ENCODE measurements at regions not wholly inside any gene's neighbourhood (a gene's known extent, or its start where the extent isn't known, plus 50 kb on each side); places are given as distances from the start of the nearest gene placed in this dataset.

GRCh38 chr3:135440233-135440632 is 525.3 kb upstream of the PPP2R3A start:
- no peaks in the 10 kb centered on the region for H3K9me1 ChIP-seq (ENCODE audit: insufficient read depth, low read length)
- no peak overlapping the region for H4K8ac ChIP-seq (ENCODE audit: low read depth in 2 of 2, low read length in 2 of 2)
- no peaks in the 10 kb centered on the region for H3K36me3 ChIP-seq (ENCODE audit: control insufficient read depth, insufficient read depth, low read length)
- H3K79me1 ChIP-seq (ENCODE audit: low read depth in 1 of 2, low read length in 2 of 2) = no peaks in the 10 kb centered on the region
- intact Hi-C loops (cut with micrococcal nuclease) (no loop called here), dilution Hi-C loops (cut with HindIII; ENCODE audit: low sequenced_read_pairs, unreplicated experiment) (no loop called here), in situ Hi-C loops (cut with MboI; ENCODE audit: low sequenced_read_pairs) (no loop called here)
- no TSS peak for BruUV-seq (replicated peaks)
- no peak overlapping the region for H2BK120ac ChIP-seq (ENCODE audit: low read depth, low read length)
- no peak overlapping the region for H3K18ac ChIP-seq (ENCODE audit: low read depth, low read length)
- no peak overlapping the region for H3K4me2 ChIP-seq (ENCODE audit: low read depth, low read length)
- no peak overlapping the region for H2AFZ ChIP-seq (replicated peaks; ENCODE audit: low read length, poor library complexity)
- POLR2A ChIA-PET (ENCODE audit: unreplicated experiment) = no interaction called here
- H3K14ac ChIP-seq (replicated peaks; ENCODE audit: low read depth, low read length) = no peak overlapping the region
- H2BK20ac ChIP-seq (ENCODE audit: low read depth, low read length) = no peak overlapping the region
- no peak overlapping the region for H3K23ac ChIP-seq (ENCODE audit: low read depth, low read length)
- H3K4me1 ChIP-seq (ENCODE audit: control insufficient read depth, insufficient read depth, low read length) = no peaks in the 10 kb centered on the region
- no peaks in the 10 kb centered on the region for H3K27me3 ChIP-seq (ENCODE audit: control insufficient read depth, insufficient read depth, low read length)
- H3K4ac ChIP-seq (ENCODE audit: low read depth, low read length) = no peak overlapping the region
- H2BK15ac ChIP-seq (ENCODE audit: low read depth, low read length) = no peak overlapping the region
- H2AK9ac ChIP-seq (replicated peaks; ENCODE audit: low read depth, low read length, poor library complexity) = no peak overlapping the region
- no peak for DNase-seq
- no peak overlapping the region for H2AK5ac ChIP-seq (ENCODE audit: low read depth, low read length)
- no peak overlapping the region for H2BK5ac ChIP-seq (ENCODE audit: low read depth, low read length, poor library complexity, severe bottlenecking)
- H4K20me1 ChIP-seq (ENCODE audit: insufficient read depth, low read length) = no peaks in the 10 kb centered on the region
- no peak for TF ChIP-seq FOS (IDR thresholded peaks at IDR 0.05; ENCODE audit: low read depth, low read length)
- no peak for TF ChIP-seq ELK1 (IDR thresholded peaks at IDR 0.05; ENCODE audit: borderline replicate concordance, low read depth, low read length)
- TF ChIP-seq USF2 (IDR thresholded peaks at IDR 0.05; ENCODE audit: low read depth, low read length) = no peak
- no peak for TF ChIP-seq MAFK (IDR thresholded peaks at IDR 0.05; ENCODE audit: low read depth, low read length)
- TF ChIP-seq CTCF (conservative IDR thresholded peaks at IDR 0.05; ENCODE audit: low read depth, low read length) = no peak
- no peak overlapping the region for H4K5ac ChIP-seq (ENCODE audit: low read depth, low read length)
- no peak overlapping the region for H3K9ac ChIP-seq (ENCODE audit: low read depth, low read length)
- H3K9me3 ChIP-seq (ENCODE audit: control insufficient read depth, insufficient read depth, low read length) = no peaks in the 10 kb centered on the region; the same call in 1 of the 2 replicates
- H3K4me3 ChIP-seq (ENCODE audit: insufficient read depth, low read depth, low read length) = no peak overlapping the region
- no peak overlapping the region for H3K56ac ChIP-seq (ENCODE audit: extremely low read depth, insufficient read depth, low read length)
- CTCF ChIA-PET = no interaction called here
- no peak overlapping the region for H4K91ac ChIP-seq (ENCODE audit: insufficient read depth, low read depth, low read length)
- no peak for ATAC-seq (ENCODE audit: low read depth)
- no peak overlapping the region for H3K27ac ChIP-seq (ENCODE audit: insufficient read depth, low read length)
